CD4-positive, alpha-beta T cell treated with Interleukin-4 for 4 hours (primary cell): ENCODE measurements at regions not wholly inside any gene's neighbourhood (a gene's known extent, or its start where the extent isn't known, plus 50 kb on each side); places are given as distances from the start of the nearest gene placed in this dataset.
"Not testable (repeated sequence)": the region's sequence is repeated elsewhere in the genome, so short reads cannot be mapped to it uniquely, and the experiment has no call there.

Experiments
- DNase-seq: peaks from one replicate; pipeline ENCODE4 v3.0.0-alpha.2; 2020

DNA sequence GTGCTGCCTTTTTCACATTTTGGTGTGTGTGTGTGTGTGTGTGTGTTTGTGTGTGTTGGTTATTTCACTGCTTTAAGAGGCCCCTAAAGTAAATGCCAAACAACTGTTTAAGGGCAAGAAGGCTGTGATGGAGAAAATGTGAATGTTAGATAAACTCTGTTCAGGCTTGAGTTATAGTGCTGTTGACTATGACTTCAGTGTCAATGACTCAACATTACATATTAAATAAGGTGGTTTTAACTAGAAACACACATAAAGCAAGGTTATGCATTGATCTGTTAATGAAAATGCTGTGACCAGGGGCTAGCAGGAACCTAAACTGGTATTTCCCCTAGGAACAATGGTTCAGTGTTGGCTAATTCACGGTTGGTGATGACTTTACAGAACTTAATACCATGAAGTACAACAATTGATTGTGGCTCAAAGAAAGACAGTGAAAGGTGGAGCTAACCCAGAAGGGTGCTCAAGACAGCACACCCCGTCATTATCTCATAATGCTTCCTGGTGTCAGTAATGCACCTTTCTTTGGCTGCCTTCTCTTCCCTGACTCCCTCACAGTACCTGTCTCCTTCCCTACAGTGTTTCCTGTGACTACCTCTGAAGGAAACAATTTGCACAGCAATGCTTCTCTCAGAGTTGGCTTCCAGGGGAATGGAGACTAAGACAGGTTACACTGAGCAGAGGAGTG lies 116.1 kb downstream of the RIN2 start:
- no peak for DNase-seq

DNA sequence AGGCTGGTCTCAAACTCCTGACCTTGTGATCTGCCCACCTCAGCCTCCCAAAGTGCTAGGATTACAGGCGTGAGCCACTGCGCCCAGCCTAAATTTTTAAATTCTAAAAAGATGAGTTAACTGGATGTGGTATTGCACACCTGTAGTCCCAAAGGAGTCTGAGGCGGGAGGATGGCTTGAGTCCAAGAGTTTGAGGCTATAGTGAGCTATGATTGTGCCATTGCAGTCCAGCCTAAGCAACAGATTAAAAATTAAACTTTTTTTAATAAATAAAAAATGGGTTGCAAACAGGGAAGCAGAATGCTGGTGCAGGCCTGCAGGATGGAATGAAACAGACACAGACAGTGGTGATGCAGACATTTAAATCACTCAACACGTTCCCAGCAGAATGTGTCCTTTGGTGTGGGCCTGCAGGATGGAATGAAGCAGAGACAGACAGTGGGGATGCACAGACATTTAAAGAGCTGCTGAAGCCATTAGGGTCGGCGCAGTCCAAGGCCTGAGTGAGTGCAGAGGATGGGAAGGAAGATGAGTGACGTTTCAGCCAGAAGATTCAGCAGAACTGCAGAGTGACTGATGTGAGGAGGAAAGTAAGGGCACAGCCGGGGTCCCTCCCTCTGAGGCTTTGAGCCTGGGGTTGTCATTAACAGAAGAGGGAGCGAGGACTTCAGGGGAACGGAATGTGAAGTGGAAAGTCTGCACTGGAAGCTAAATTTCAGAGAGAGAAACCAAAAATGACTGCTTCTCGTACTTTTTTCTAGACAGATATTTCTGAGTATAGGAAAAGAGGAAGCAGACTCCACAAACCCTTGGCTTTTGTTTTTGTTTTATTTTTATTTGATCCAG lies 117.5 kb downstream of the RIN2 start:
- no peak for DNase-seq

- DNase-seq, result no peak
Measured at GRCh38 chr20:19876828-19877460, 118.9 kb downstream of the RIN2 start.

DNA sequence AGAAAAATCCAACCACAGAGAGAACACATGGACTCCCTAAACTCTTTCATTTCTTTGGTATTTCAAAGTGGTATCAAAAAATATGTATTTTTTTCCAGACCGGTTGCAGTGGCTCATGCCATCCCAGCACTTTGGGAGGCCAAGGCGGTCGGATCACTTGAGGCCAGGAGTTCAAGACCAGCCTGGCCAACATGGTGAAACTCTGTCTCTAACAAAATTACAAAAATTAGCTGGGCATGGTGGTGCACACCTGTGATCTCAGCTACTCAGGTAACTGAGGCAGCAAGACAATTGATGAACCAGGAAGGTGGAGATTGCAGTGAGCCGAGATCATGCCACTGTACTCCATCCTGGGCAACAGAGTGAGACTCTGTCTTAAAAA lies 121.8 kb downstream of the RIN2 start:
- not testable (repeated sequence) for DNase-seq

GRCh38 chr20:19880256-19881079 lies 122.4 kb downstream of the RIN2 start:
- no peak for DNase-seq

DNA sequence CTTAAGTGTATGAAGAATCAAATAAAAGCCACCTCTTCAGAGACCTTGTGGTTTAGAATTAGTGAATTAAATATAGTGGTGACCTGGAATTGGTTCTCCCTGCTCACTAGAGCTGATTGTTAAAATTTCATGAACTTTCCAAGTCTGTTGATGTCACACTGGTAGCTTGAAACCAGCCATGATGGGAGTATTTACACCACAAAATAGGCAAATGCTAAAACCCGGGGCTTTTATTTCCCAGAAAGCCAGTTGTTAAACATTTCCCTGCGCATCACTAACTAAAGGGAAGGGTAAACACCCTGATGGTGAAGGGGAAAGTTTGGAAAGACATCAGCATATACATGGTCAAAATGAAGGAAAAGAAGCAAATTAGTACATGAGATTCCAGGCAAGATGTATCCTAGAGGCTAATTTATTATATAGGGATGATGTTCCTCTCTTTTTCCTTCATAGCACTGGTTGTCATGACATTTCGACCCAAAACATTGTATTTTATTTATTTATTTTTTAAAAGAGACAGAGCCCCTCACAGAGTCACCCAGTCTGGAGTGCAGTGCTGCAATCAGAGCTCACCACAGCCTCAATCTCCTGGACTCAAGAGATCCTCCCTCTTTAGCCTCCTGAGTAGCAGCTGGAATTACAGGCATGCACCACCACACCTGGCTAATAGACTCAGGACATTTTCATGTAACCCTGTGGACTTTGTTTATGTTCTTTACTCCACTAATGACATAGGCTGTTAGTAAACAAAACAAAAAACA lies 123.2 kb downstream of the RIN2 start:
- no peak for DNase-seq

DNA sequence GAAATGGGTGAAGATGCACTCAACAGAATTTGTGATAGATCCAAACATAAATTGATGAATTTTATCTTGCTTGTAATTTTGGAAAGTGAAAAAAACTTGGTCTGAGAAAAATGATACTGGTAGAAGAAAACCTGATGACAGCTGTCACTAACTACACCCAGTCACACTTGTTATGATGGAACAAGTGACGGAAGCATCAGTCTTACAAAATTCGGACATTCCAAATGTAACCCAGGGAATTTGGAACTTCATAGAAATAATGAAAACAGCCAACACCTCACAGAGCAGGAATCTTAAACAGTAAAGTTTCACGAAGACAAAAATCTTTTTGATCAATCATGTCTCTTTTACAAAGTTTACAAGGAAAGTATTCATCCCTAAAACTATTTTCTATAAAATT lies 123.9 kb downstream of the RIN2 start:
- no peak for DNase-seq

- no peak for DNase-seq
Measured at GRCh38 chr20:19882446-19882845, 124.4 kb downstream of the RIN2 start.

GRCh38 chr20:19883501-19883900 lies 125.4 kb downstream of the RIN2 start:
- DNase-seq, result no peak

GRCh38 chr20:19885594-19885938 lies 127.5 kb downstream of the RIN2 start:
- no peak for DNase-seq

GRCh38 chr20:19885939-19886660 lies 128.0 kb downstream of the RIN2 start:
- DNase-seq, result no peak

DNA sequence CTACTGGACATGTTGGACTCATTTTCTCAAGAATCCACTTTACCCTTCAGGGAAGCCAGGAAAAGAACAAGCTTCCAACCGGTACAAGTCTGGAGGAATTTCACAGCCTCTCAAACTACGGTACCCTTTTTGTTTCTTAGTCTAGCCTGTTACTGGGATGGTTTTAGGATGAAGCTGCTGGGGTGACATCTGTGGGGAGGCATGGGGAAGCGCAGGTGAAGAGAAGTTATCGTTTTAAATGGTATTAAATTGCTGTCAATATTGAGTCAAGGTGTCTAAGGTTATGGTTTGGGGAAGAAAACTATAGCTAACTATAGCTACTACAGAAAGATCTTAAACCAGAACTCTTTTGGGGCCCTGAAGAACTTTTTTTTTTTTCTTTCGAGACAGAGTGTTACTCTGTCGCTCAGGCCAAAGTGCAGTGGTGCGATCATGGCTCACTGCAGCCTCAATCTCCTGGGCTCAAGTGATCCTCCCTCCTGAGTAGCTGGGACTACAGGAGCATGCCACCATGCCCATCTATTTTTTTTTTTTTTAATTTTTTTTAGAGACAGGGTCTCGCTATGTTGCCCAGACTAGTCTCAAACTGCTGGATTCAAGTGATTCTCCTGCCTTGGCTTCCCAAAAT lies 128.7 kb downstream of the RIN2 start:
- DNase-seq, result no peak

- DNase-seq, result no peak
Measured at GRCh38 chr20:19887556-19888268, 129.4 kb upstream of the NAA20 start.

DNA sequence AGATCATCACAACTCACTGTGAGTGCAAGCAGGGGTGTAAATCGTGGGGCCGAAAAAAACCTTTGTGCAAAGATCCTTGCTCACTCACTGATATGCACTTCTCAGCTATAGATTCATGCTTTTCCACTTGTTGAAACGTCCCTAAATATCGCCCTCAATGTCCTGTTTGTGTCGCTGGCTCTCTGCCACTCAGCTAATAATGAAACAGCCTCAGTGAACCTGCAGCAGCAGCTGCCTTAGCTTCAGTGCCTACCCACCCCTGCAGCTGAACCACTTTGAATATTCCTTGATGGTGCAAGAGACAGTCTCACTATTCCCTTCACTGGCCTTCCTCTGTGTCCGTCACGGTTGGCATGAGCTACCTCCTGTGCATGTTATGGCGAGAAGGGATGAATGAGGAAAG lies 128.9 kb upstream of the NAA20 start:
- no peak for DNase-seq

- DNase-seq, result no peak
Measured at GRCh38 chr20:19889011-19889953, 127.9 kb upstream of the NAA20 start.

DNA sequence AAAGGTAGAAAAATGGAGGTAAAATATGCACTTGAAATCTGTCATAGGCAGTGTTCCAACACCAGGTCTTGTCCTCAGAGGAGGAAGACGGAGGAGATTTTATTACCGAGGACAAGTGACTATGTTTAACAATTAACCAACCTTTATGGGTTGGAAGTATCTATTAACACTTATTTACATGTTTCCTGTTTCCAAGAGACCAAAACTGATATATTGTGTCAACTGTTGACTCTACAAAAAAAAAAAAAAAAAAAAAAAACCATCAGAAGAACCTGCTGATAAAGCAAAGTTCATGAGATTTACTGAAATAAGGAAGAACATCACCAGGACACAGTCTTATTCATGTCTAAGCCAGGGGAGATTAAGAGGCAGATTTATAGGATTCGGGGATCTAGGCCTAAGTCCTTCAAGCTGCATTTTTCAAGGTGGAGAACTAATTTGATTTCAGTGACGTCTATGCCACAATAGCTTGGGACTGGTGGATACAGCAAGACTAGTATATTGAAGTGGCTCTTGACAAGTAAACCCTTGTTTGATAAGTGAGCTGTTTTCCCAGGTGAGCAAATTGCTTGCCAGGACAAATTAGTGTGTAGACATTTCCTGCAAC lies 126.6 kb upstream of the NAA20 start:
- no peak for DNase-seq

DNA sequence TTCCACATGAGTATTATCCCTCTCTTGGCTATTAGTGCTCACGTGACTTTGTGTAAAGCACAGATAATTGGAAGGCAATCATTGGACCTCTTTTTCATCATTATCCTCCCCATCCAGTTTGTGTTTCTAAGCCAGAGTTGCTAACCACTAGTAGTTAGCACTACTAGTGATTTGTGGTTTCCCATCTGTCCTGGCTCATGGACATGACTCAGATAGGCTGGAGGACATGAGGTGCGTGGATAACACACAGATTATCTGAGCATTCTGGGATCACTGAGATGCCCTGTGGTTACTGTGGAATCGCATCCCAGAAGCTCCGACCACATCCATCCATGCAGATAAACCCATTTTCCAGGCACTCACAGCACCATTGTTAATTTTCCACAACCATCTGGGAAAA lies 123.8 kb upstream of the NAA20 start:
- no peak for DNase-seq

GRCh38 chr20:19895761-19896160 lies 121.4 kb upstream of the NAA20 start:
- DNase-seq, result no peak

GRCh38 chr20:19897891-19898290 lies 119.3 kb upstream of the NAA20 start:
- DNase-seq, result no peak
